Upper lobe of left lung (tissue), 6 donors: ENCODE measurements at regions not wholly inside any gene's neighbourhood (a gene's known extent, or its start where the extent isn't known, plus 50 kb on each side); places are given as distances from the start of the nearest gene placed in this dataset.

Experiments used
- ATAC-seq, 2 donors: fragments of 200-7000 bp; cut with Tn5 transposase; one replicate each; pipeline ENCODE4 v1.9.1; 2022; ENCODE audit warnings: mild to moderate bottlenecking in 2 of 2, moderate library complexity in 2 of 2; ENCODE audit not compliant: low FRiP score in 2 of 2
- DNase-seq, 2 donors: peaks; one replicate each; pipeline ENCODE4 v3.0.0-alpha.2; 2019 to 2020
- H3K27ac ChIP-seq, 4 donors: fragments of 200-600 bp; sonication (generic); one replicate each; pipeline ENCODE4 v1.5.1; 2016 to 2019
- H3K27me3 ChIP-seq, 4 donors: fragments of 200-600 bp; sonication (generic); one replicate each; pipeline ENCODE4 v1.5.1; 2017 to 2019
- H3K36me3 ChIP-seq, 4 donors: fragments of 200-600 bp; sonication (generic); one replicate each; pipeline ENCODE4 v1.5.1; 2016 to 2019
- H3K4me1 ChIP-seq, 4 donors: fragments of 200-600 bp; sonication (generic); one replicate each; pipeline ENCODE4 v1.5.1; 2018 to 2019
- H3K4me3 ChIP-seq, 4 donors: fragments of 200-600 bp; sonication (generic); one replicate each; pipeline ENCODE4 v1.5.1; 2017 to 2019; ENCODE audit warnings: mild to moderate bottlenecking in 2 of 4, moderate library complexity in 1 of 4
- H3K9me3 ChIP-seq, 4 donors: fragments of 200-600 bp; sonication (generic); one replicate each; pipeline ENCODE4 v1.5.1; 2018 to 2019
- CTCF ChIP-seq, 6 experiments: fragments of 450-650 bp in 4 of 6; fragments of 200-600 bp in 2 of 6; sonication (generic) in 2 of 6; IDR thresholded peaks; one replicate each; pipeline ENCODE4 v1.5.1; 2016 to 2019; ENCODE audit warnings: antibody characterized with exemption in 6 of 6
- EP300 ChIP-seq, 4 donors: sonication (generic); formaldehyde crosslinking; IDR thresholded peaks; one replicate each; pipeline ENCODE4 v1.5.1; 2017; ENCODE audit warnings: antibody characterized with exemption in 4 of 4, control low read depth in 2 of 4
- POLR2A ChIP-seq, 4 donors: fragments of 450-650 bp; IDR thresholded peaks; one replicate each; pipeline ENCODE4 v1.5.1; 2016 to 2017; ENCODE audit warnings: antibody characterized with exemption in 4 of 4, mild to moderate bottlenecking in 2 of 4
- POLR2AphosphoS5 ChIP-seq, 2 donors: sonication (generic); formaldehyde crosslinking; IDR thresholded peaks; one replicate each; pipeline ENCODE4 v1.5.1; 2017; ENCODE audit warnings: antibody characterized with exemption in 2 of 2
- WGBS, 2 donors: methylation state at CpG; one replicate each; pipeline ENCODE4 v1.1.5; 2017 to 2018; 5-methylcytosine and 5-hydroxymethylcytosine counted together
- donor health status: DM: no; HTN: no; CAD: no; lungs with moderate emphysema.
- donor health status: DM: no; HTN: yes; CAD: no; lungs with severe emphysema.

- WGBS, 2 donors, result 95 to 96% methylated on average over 1 of the region's 1 CpG
- Histone ChIP-seq H3K9me3 (no peaks in the 10 kb centered on the region), H3K4me1 (no peaks in the 10 kb centered on the region), H3K4me3 (no peak overlapping the region), H3K36me3 (no peaks in the 10 kb centered on the region), H3K27ac (no peak overlapping the region), H3K27me3 (no peaks in the 10 kb centered on the region)
- no peak for DNase-seq
- no peak for ATAC-seq
- TF ChIP-seq POLR2A (IDR thresholded peaks at IDR 0.05) (no peak), CTCF (IDR thresholded peaks at IDR 0.05) (no peak), EP300 (IDR thresholded peaks at IDR 0.05) (no peak), POLR2AphosphoS5 (IDR thresholded peaks at IDR 0.05) (no peak)
Observed at GRCh38 chr5:74161170-74161569, 479.4 kb downstream of the ENC1 start.

GRCh38 chr5:74156728-74157383 lies 483.7 kb downstream of the ENC1 start:
- no peak overlapping the region for H3K4me3 ChIP-seq
- H3K9me3 ChIP-seq, result no peaks in the 10 kb centered on the region
- DNase-seq (no peak), ATAC-seq (no peak)
- TF ChIP-seq POLR2A (IDR thresholded peaks at IDR 0.05) (no peak), CTCF (IDR thresholded peaks at IDR 0.05) (no peak), EP300 (IDR thresholded peaks at IDR 0.05) (no peak), POLR2AphosphoS5 (IDR thresholded peaks at IDR 0.05) (no peak)
- H3K36me3 ChIP-seq, result no peaks in the 10 kb centered on the region
- WGBS, 2 donors, result 91 to 93% methylated on average over 3 of the region's 3 CpGs
- no peaks in the 10 kb centered on the region for H3K4me1 ChIP-seq
- no peak overlapping the region for H3K27ac ChIP-seq
- H3K27me3 ChIP-seq, result no peaks in the 10 kb centered on the region

GRCh38 chr5:74155501-74155900 lies 485.0 kb downstream of the ENC1 start:
- 72 to 80% methylated on average over 1 of the region's 1 CpG for WGBS, 2 donors
- Histone ChIP-seq H3K36me3 (no peaks in the 10 kb centered on the region), H3K9me3 (no peaks in the 10 kb centered on the region), H3K27ac (no peak overlapping the region), H3K4me1 (no peaks in the 10 kb centered on the region), H3K27me3 (no peaks in the 10 kb centered on the region), H3K4me3 (no peak overlapping the region)
- TF ChIP-seq POLR2A (IDR thresholded peaks at IDR 0.05) (no peak), POLR2AphosphoS5 (IDR thresholded peaks at IDR 0.05) (no peak), EP300 (IDR thresholded peaks at IDR 0.05) (no peak), CTCF (IDR thresholded peaks at IDR 0.05) (no peak)
- ATAC-seq (no peak), DNase-seq (no peak)

GRCh38 chr5:74154526-74154925 lies 486.0 kb downstream of the ENC1 start:
- DNase-seq, result no peak
- no peaks in the 10 kb centered on the region for H3K9me3 ChIP-seq
- H3K4me1 ChIP-seq, result peaks cover 0 to 5% (median 0%) of the 10 kb centered on the region in 4 donors
- TF ChIP-seq CTCF (IDR thresholded peaks at IDR 0.05) (no peak), POLR2A (IDR thresholded peaks at IDR 0.05) (no peak), POLR2AphosphoS5 (IDR thresholded peaks at IDR 0.05) (no peak), EP300 (IDR thresholded peaks at IDR 0.05) (no peak)
- no peaks in the 10 kb centered on the region for H3K27me3 ChIP-seq
- no peak overlapping the region for H3K4me3 ChIP-seq
- WGBS, 2 donors, result 63 to 94% methylated on average over 3 of the region's 3 CpGs
- H3K27ac ChIP-seq, result no peak overlapping the region
- no peaks in the 10 kb centered on the region for H3K36me3 ChIP-seq
- no peak for ATAC-seq

GRCh38 chr5:74153255-74153790 lies 487.2 kb downstream of the ENC1 start:
- TF ChIP-seq POLR2A (IDR thresholded peaks at IDR 0.05) (no peak), CTCF (IDR thresholded peaks at IDR 0.05) (no peak), EP300 (IDR thresholded peaks at IDR 0.05) (no peak), POLR2AphosphoS5 (IDR thresholded peaks at IDR 0.05) (no peak)
- H3K27ac ChIP-seq, result no peak overlapping the region
- ATAC-seq (peak in 1 of 2 donors; percentile 25), DNase-seq (no peak)
- no peaks in the 10 kb centered on the region for H3K9me3 ChIP-seq
- WGBS, 2 donors, result 56 to 57% methylated on average over 1 of the region's 1 CpG
- H3K36me3 ChIP-seq, result no peaks in the 10 kb centered on the region
- peaks cover 0 to 8% (median 4%) of the 10 kb centered on the region in 4 donors for H3K4me1 ChIP-seq
- H3K27me3 ChIP-seq, result no peaks in the 10 kb centered on the region
- H3K4me3 ChIP-seq, result no peak overlapping the region
